GM13977 (cell line): ENCODE measurements at regions not wholly inside any gene's neighbourhood (a gene's known extent, or its start where the extent isn't known, plus 50 kb on each side); places are given as distances from the start of the nearest gene placed in this dataset.

Experiments
- DNase-seq: peaks from one replicate; pipeline ENCODE4 v3.0.0; 2012; ENCODE audit warnings: low spot score
- CTCF ChIP-seq: IDR thresholded peaks from 2 replicates; pipeline ENCODE4 v1.5.1; 2012; ENCODE audit warnings: mild to moderate bottlenecking, control low read depth; ENCODE audit not compliant: insufficient read depth; ENCODE audit errors: extremely low read depth, missing control alignments
- in situ Hi-C: fragments of 300-500 bp; cut with MboI; formaldehyde crosslinking; loops from one replicate; pipeline ENCODE4 v1.12.0; 2022; ENCODE audit warnings: low sequenced_read_pairs, low pct_unique_long_range_greater_than_20kb, mixed read lengths, inconsistent platforms; ENCODE audit not compliant: unreplicated experiment

GRCh38 chrX:63402106-63402505, 51.0 kb upstream of the SPIN4 start:
- no peak for DNase-seq
- in situ Hi-C loops, result no loop called here
- no peak for TF ChIP-seq CTCF
